Fibroblast of the conjunctiva (primary cell): ENCODE measurements at regions not wholly inside any gene's neighbourhood (a gene's known extent, or its start where the extent isn't known, plus 50 kb on each side); places are given as distances from the start of the nearest gene placed in this dataset.
"Not testable (repeated sequence)": the region's sequence is repeated elsewhere in the genome, so short reads cannot be mapped to it uniquely, and the experiment has no call there.

Source experiments
- DNase-seq: peaks from one replicate; pipeline ENCODE4 v3.0.0-alpha.2; 2010; ENCODE audit warnings: low read depth

GRCh38 chr3:82410366-82410765, 648.9 kb upstream of the GBE1 start:
- DNase-seq: no peak

- DNase-seq: no peak
Measured at GRCh38 chr3:82409842-82410241, 648.4 kb upstream of the GBE1 start.

GRCh38 chr3:82392203-82392775, 630.8 kb upstream of the GBE1 start:
- no peak for DNase-seq

DNA sequence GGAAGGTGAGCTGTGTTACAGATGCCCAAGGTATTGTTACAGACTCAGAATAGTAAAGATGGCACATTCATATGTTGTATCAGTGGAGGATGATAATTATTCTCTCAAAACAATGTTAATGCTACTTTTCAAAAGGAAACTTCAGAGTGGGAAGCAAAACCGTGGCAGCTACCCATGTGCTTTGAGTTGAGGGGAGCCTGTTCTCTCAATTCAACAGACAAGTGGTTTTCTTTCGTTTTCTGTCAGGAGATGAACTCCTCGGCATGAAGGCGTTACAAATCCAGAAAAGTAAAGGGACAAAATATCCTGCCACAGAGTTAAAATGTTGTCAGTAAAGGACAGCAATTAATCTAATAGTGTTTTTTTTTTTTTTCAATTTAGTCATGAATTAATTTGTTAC, 629.4 kb upstream of the GBE1 start:
- no peak for DNase-seq

GRCh38 chr3:82386647-82387046, 625.2 kb upstream of the GBE1 start:
- DNase-seq: no peak

DNA sequence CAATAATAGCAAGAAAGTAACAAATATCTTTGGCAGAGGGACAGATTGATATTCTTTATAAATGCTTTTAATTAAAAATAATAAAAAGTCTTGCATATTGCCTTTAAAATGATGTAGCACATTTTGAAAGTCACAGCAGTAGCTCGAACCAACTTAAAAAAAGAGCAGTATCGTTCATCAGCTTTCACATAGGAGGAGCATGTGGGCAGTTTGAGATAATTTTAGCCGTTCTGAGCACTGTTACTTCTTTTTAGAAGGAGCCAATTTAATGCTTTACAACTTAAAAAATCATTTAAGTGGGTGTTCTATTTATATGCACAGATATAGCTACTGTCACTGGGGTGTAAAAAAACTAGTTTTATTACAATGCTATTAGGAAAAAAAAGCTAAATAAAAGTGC, 622.7 kb upstream of the GBE1 start:
- no peak for DNase-seq

GRCh38 chr3:82382831-82383230, 621.4 kb upstream of the GBE1 start:
- no peak for DNase-seq

- no peak for DNase-seq
Measured at GRCh38 chr3:82378392-82378791, 616.9 kb upstream of the GBE1 start.

- no peak for DNase-seq
Measured at GRCh38 chr3:82376883-82377282, 615.4 kb upstream of the GBE1 start.

GRCh38 chr3:82373833-82374232, 612.4 kb upstream of the GBE1 start:
- DNase-seq: not testable (repeated sequence)

DNA sequence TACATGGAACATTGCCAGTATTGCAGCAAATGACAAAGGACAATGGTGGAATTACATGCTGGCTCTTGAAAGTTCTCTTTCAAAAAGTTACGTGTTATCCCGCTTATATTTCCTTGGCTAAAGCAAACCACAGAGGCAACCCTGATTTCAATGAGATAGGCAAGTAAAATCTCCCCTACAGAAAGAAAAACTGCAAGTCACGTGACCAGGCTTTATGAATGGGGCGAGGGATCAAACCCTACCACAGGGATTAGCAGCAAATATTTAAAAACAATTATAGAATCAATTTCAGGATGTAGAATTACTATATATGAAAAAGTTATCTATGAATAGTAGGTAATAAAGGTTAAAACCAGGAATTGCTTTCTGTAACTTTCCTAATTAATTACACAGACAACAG, 603.4 kb upstream of the GBE1 start:
- no peak for DNase-seq

DNA sequence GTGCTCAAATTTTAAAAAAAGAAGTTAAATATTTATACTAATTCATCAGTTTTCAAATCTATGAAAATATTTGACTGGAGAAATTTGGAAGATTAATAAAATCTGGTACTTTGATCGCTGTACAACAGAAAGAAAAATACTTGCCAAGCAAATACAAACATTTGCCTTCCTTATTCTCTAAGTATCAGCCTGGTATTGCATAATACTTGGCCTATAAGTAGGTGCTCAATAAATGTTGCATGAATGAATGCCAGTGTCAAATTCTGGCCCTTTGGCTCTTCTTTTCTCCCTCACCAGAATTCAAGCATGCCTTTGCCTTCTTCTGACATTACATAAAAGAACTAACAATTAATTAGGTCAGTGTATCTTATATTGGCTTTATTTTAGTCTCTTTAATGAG, 601.7 kb upstream of the GBE1 start:
- DNase-seq: no peak

DNA sequence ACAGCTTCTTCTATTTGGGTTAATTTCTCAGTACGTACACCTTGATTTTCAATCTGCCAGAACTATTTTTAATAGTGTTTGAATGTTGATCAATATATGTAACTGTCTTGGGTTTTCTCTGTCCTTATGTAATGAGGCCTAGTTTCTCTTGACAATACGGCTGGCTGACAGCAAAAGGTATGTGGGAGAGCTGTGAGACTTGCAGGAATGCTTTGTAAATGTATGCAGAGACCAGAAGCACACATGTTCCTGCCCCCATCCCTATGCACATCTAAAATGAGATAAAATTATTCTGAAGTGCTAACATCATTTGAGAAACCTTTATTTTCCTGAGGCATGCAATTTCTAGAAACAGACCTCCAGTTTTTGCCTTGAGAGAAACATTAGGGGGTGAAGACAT, 593.8 kb upstream of the GBE1 start:
- DNase-seq: no peak

- no peak for DNase-seq
Measured at GRCh38 chr3:82354228-82354627, 592.8 kb upstream of the GBE1 start.

DNA sequence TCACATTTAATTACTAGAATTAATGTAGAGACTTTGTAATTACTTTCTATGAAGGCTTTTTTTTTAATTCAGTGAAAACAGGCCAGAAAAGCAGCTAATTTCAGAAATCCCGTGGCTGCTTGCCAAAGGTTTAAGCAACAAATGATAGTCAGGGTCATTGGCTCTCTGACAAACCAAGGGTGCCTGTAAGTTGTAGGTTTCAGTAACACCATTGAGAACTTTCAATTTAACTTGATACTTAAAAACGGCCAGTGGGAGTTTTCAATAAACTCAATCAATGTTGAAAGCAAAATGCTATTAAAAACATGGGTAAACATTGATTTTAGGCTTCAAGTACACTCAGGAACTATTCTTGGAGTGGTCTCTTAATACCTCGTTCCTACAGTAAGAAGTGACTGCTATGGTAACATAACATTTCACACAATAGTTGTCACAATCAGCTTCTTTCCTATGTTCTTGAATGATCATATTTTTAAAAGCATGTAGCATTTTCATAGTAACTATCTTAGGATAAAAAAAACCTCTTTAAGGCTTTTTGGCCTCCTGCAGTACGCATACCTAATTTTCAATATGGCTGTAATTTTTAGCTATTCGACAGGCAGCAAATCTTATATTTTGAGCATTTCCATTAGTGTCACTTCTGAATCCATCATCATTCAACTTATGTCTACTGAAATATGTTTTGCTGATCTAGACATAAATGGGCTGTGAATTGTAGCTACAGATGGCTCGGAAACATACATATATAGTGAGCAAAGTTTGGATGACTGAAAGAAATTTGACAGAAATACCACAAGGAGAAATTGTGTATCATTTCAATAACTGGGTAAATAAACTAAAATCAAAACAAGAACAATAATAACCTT, 592.1 kb upstream of the GBE1 start:
- no peak for DNase-seq

DNA sequence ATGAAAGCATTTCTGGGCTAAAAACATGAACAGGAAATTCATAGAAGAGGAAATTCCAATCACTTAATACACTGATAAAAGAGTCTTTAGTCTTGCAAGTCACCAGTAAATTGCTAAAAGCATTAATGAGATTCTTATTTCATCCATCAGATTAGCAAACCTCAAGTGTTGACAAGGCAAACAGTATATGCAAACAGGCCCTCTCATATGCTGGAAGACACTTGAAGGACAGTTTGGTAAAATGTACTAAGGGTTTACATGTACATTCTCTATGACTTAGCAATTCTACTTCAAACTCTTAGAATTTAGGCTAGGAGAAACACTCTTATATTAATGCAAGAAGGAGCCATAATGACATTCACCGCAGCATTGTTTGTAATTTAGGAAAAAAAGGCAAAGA, 586.1 kb upstream of the GBE1 start:
- no peak for DNase-seq

DNA sequence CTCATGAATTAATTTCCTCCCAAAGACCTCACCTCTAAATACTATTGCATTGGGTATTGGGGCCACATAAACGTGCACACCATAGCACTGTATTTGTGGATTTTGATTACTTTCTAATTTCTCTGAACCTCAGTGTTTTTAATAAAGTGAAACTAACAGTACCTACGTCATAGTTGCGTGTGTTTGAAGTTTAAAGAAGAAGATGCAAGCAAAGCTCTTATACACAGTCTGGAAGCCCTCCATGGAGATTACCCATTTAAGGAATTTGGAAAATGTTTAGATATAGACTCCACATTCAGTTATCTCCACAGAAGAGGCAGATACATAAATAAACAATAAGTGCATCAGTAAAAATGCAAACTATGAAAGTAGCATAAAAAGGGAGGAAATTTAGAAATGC, 581.1 kb upstream of the GBE1 start:
- DNase-seq: no peak

DNA sequence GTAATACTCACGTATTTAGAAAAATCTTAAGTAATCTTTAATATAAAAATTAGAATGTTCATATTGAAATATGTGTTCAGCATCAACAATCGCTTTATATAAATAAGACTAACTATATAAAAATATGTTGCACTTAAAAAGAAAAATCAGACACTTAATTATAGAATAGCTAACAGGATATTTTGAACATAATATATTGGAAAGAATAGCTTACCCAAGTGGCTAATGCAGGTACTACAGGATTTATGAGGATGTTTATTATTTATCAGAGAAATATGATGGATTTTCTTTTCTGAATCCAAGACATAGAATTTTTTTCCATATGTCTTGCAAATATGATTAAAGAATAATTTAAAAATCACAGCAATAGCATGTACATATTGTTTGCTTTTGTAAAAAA, 567.9 kb upstream of the GBE1 start:
- DNase-seq: no peak

DNA sequence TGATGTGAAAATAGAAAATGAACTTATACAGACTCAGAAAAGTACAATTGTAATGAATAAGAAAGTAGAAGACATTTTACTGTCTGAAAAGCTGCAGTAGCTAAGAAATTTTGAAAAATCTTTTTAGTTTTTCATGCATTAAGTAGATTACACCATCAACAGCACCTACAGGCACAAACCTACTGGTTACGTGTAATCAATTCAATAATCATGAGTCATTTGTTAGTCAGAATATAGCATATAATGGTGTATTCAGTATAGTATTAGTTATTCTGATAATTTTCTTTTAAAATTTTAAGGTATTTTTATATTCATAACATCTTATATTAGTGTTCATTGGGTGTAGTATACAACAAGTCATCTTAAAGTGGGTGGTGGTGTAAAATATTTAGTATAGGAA, 550.5 kb upstream of the GBE1 start:
- DNase-seq: no peak

- no peak for DNase-seq
Measured at GRCh38 chr3:82308755-82309154, 547.3 kb upstream of the GBE1 start.

DNA sequence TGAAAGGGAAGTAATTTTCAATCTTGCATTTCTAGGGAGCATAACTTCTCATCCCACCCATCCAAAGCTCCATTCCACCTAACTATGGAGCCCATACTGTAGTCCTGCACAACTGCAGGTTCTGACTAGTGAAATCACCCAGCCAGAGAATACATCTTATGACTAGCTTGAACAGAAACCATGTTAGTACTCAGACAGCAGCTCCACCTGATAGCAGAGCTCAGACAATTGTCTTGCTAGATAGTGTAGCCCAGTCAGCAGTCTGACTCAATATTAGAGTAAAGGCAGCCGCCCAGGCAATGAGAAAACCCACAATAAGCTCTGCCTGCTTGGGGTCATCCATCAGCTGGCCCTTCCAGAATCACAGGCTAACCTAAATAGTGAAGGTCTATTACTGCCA, 544.7 kb upstream of the GBE1 start:
- no peak for DNase-seq

DNA sequence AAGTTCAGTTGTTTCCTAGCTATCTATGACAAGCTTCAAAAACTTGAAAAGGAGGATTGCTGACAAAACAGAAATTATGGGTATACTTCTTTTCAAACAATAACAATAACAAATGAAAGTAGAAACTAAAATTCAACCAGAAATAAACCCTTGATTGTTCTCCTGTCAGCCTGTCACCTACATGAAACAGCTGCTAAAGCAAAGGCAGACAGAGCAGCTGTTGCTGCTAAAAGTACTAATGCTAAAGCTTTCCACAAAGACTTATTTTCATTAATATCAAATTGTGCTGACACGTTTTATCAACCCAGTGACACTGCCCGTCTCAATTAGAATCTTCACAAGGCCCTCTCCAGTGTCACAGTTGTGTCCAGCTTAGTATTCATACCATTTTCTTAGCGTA, 533.2 kb upstream of the GBE1 start:
- DNase-seq: no peak

DNA sequence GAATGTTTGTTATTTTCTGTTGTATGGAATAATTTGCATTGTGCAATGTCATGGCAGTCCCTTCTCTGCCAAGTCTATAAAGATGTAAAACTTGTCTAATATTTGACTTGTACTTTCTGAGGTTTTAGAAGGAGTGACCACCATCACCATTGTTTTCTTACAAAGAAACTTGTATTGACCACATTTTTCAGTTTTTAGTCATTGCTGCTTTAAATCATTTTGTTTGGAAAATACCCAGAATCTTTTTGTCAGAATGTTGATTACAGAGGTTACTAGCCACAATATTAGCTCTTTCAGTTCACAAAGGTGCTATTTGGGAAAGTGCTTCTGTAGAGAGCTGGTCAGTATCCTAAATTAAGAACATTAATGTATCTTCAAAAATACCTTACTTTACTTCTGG, 532.4 kb upstream of the GBE1 start:
- no peak for DNase-seq

- DNase-seq: no peak
Measured at GRCh38 chr3:82293435-82293834, 532.0 kb upstream of the GBE1 start.
